H9 (cell line): ENCODE measurements at regions not wholly inside any gene's neighbourhood (a gene's known extent, or its start where the extent isn't known, plus 50 kb on each side); places are given as distances from the start of the nearest gene placed in this dataset.

Experiments used
- DNase-seq: peaks from one replicate; pipeline ENCODE4 v3.0.0-alpha.2; 2017
- H2AFZ ChIP-seq: one replicate; pipeline ENCODE4 v1.6.1; 2013; ENCODE audit warnings: mild to moderate bottlenecking, low read length, control low read depth, moderate library complexity
- H2AK5ac ChIP-seq: 2 replicates; pipeline ENCODE4 v1.6.1; 2013; ENCODE audit warnings: low read length, control low read depth, mixed read lengths; ENCODE audit not compliant: insufficient read length
- H2BK120ac ChIP-seq: one replicate; pipeline ENCODE4 v1.6.1; 2013; ENCODE audit warnings: low read depth, mild to moderate bottlenecking, low read length, control low read depth, inconsistent platforms; ENCODE audit not compliant: poor library complexity, severe bottlenecking
- H2BK12ac ChIP-seq: 2 replicates; pipeline ENCODE4 v1.6.1; 2013; ENCODE audit warnings: low read length, control low read depth, mixed read lengths, low read depth; ENCODE audit not compliant: insufficient read length
- H2BK15ac ChIP-seq: 2 replicates; pipeline ENCODE4 v1.6.1; 2013; ENCODE audit warnings: low read depth, low read length, control low read depth
- H2BK20ac ChIP-seq: one replicate; pipeline ENCODE4 v1.6.1; 2013; ENCODE audit warnings: low read depth, mild to moderate bottlenecking, low read length, control low read depth, inconsistent platforms; ENCODE audit not compliant: poor library complexity, severe bottlenecking
- H2BK5ac ChIP-seq: 2 replicates; pipeline ENCODE4 v1.6.1; 2013; ENCODE audit warnings: low read length, control low read depth, mixed read lengths; ENCODE audit not compliant: insufficient read length
- H3K14ac ChIP-seq: 2 replicates; pipeline ENCODE4 v1.6.1; 2013; ENCODE audit warnings: low read length, control low read depth; ENCODE audit not compliant: insufficient read depth
- H3K18ac ChIP-seq: 2 replicates; pipeline ENCODE4 v1.6.1; 2013; ENCODE audit warnings: low read depth, mild to moderate bottlenecking, mixed read lengths, low read length, control low read depth; ENCODE audit not compliant: insufficient read length
- H3K23ac ChIP-seq: 2 replicates; pipeline ENCODE4 v1.6.1; 2013; ENCODE audit warnings: low read length, control low read depth, mixed read lengths, low read depth; ENCODE audit not compliant: insufficient read length
- H3K23me2 ChIP-seq: 2 replicates; pipeline ENCODE4 v1.6.1; 2013; ENCODE audit warnings: low read depth, mild to moderate bottlenecking, mixed read lengths, low read length, control low read depth; ENCODE audit not compliant: insufficient read length, poor library complexity, severe bottlenecking
- H3K27ac ChIP-seq: 2 replicates; pipeline ENCODE4 v1.5.1; 2013; ENCODE audit warnings: low read length, control low read depth, mixed read lengths, low read depth; ENCODE audit not compliant: insufficient read length
- H3K27me3 ChIP-seq: 2 replicates; pipeline ENCODE4 v1.6.1; 2013; ENCODE audit warnings: low read length, control low read depth, inconsistent platforms; ENCODE audit not compliant: insufficient read depth
- H3K4ac ChIP-seq: 2 replicates; pipeline ENCODE4 v1.6.1; 2013; ENCODE audit warnings: low read depth, mild to moderate bottlenecking, control low read depth, inconsistent platforms, low read length, moderate library complexity
- H3K4me1 ChIP-seq: 2 replicates; pipeline ENCODE4 v1.6.1; 2013; ENCODE audit warnings: low read length, control low read depth, inconsistent platforms; ENCODE audit not compliant: insufficient read depth
- H3K4me2 ChIP-seq: 2 replicates; pipeline ENCODE4 v1.6.1; 2013; ENCODE audit warnings: low read length, control low read depth, mixed read lengths; ENCODE audit not compliant: insufficient read length, insufficient read depth
- H3K56ac ChIP-seq: 2 replicates; pipeline ENCODE4 v1.6.1; 2013; ENCODE audit warnings: low read depth, mild to moderate bottlenecking, mixed read lengths, low read length, control low read depth; ENCODE audit not compliant: insufficient read length
- H3K79me1 ChIP-seq: 2 replicates; pipeline ENCODE4 v1.6.1; 2013; ENCODE audit warnings: low read depth, mild to moderate bottlenecking, moderate library complexity, low read length, control low read depth, inconsistent platforms; ENCODE audit not compliant: insufficient read depth, poor library complexity, severe bottlenecking
- H3K79me2 ChIP-seq: 2 replicates; pipeline ENCODE4 v1.6.1; 2013; ENCODE audit warnings: low read length, control low read depth, inconsistent platforms; ENCODE audit not compliant: insufficient read depth
- H3K9ac ChIP-seq: 2 replicates; pipeline ENCODE4 v1.6.1; 2013; ENCODE audit warnings: low read length, control low read depth, mixed read lengths; ENCODE audit not compliant: insufficient read length; ENCODE audit errors: extremely low read depth
- H3K9me3 ChIP-seq: one replicate; pipeline ENCODE4 v1.6.1; 2013; ENCODE audit warnings: low read depth, low read length, inconsistent platforms; ENCODE audit not compliant: control insufficient read depth
- H3T11ph ChIP-seq: one replicate; pipeline ENCODE4 v1.6.1; 2013; ENCODE audit warnings: mild to moderate bottlenecking, low read length, control low read depth, inconsistent platforms
- H4K20me1 ChIP-seq: one replicate; pipeline ENCODE4 v1.6.1; 2013; ENCODE audit not compliant: control insufficient read depth, insufficient read length, insufficient read depth
- H4K5ac ChIP-seq: 2 replicates; pipeline ENCODE4 v1.6.1; 2013; ENCODE audit warnings: low read depth, mild to moderate bottlenecking, mixed read lengths, low read length, control low read depth; ENCODE audit not compliant: insufficient read length
- H4K8ac ChIP-seq: replicated peaks from 2 replicates; pipeline ENCODE4 v1.6.1; 2013; ENCODE audit warnings: low read length, control low read depth, mixed read lengths, low read depth; ENCODE audit not compliant: insufficient read length
- H4K91ac ChIP-seq: 2 replicates; pipeline ENCODE4 v1.6.1; 2013; ENCODE audit warnings: low read depth, mild to moderate bottlenecking, moderate library complexity, mixed read lengths, low read length, control low read depth; ENCODE audit not compliant: insufficient read length
- H3K27ac Mint-ChIP-seq, 3 experiments: 2 replicates in 2 of 3; 3 replicates in 1 of 3; pipeline ENCODE4 v1.8.0; 2020 to 2021; ENCODE audit warnings: mixed read lengths in 3 of 3, mild to moderate bottlenecking in 1 of 3, moderate library complexity in 1 of 3
- H3K27me3 Mint-ChIP-seq: 2 replicates; pipeline ENCODE4 v1.8.0; 2021; ENCODE audit warnings: low read depth, mild to moderate bottlenecking, moderate library complexity, mixed read lengths
- H3K36me3 Mint-ChIP-seq, 3 experiments: 2 replicates in 2 of 3; 3 replicates in 1 of 3; pipeline ENCODE4 v1.8.0; 2020 to 2021; ENCODE audit warnings: low read depth in 3 of 3, mixed read lengths in 3 of 3; ENCODE audit not compliant: insufficient read depth in 1 of 3
- H3K4me1 Mint-ChIP-seq, 2 experiments: 2 replicates each; pipeline ENCODE4 v1.8.0; 2020; ENCODE audit warnings: mixed read lengths in 2 of 2
- H3K4me3 Mint-ChIP-seq, 2 experiments: 2 replicates in 1 of 2; 3 replicates in 1 of 2; pipeline ENCODE4 v1.8.0; 2020 to 2021; ENCODE audit warnings: mild to moderate bottlenecking in 2 of 2, mixed read lengths in 2 of 2, moderate library complexity in 1 of 2
- H3K9me3 Mint-ChIP-seq, 2 experiments: 2 replicates in 1 of 2; 3 replicates in 1 of 2; pipeline ENCODE4 v1.8.0; 2020; ENCODE audit warnings: mild to moderate bottlenecking in 2 of 2, mixed read lengths in 2 of 2, moderate library complexity in 1 of 2
- CTCF ChIP-seq: fragments of 200-600 bp; sonication (generic); conservative IDR thresholded peaks from 3 replicates; pipeline ENCODE4 v1.8.0; 2021; ENCODE audit warnings: antibody characterized with exemption, mild to moderate bottlenecking
- WGBS: extraction: QIAGEN DNeasy Blood & Tissue Kit; methylation state at CpG from one replicate; pipeline ENCODE4 v1.1.7; 2013; ENCODE audit warnings: missing lambda C conversion rate, low lambda C conversion rate, mixed read lengths; ENCODE audit not compliant: insufficient read length; ENCODE audit errors: extremely low coverage; 5-methylcytosine and 5-hydroxymethylcytosine counted together

- Histone ChIP-seq H3K4ac (no peak overlapping the region), H3K23ac (no peak overlapping the region), H3K4me2 (no peak overlapping the region), H4K20me1 (no peaks in the 10 kb centered on the region), H2BK5ac (no peak overlapping the region), H4K91ac (no peak overlapping the region), H2BK15ac (no peak overlapping the region), H3T11ph (no peak overlapping the region), H3K27me3 (no peaks in the 10 kb centered on the region), H2BK120ac (no peak overlapping the region), H2BK20ac (no peak overlapping the region), H3K4me1 (no peaks in the 10 kb centered on the region), H4K8ac (no peak overlapping the region), H3K18ac (no peak overlapping the region), H3K79me2 (no peaks in the 10 kb centered on the region), H3K9ac (no peak overlapping the region), H3K27ac (no peak overlapping the region), H4K5ac (no peak overlapping the region), H3K79me1 (no peaks in the 10 kb centered on the region), H3K56ac (no peak overlapping the region), H2AFZ (no peak overlapping the region), H2BK12ac (no peak overlapping the region), H3K23me2 (no peaks in the 10 kb centered on the region), H2AK5ac (no peak overlapping the region), H3K14ac (no peak overlapping the region), H3K9me3 (no peaks in the 10 kb centered on the region)
- Mint-ChIP-seq H3K27me3 (no peaks in the 10 kb centered on the region), H3K27ac (no peak overlapping the region), H3K4me1 (0 out of 4 replicates have a peak, but pooled peaks cover 0 to 2% of the 10 kb centered on the region in 2 experiments), H3K36me3 (no peaks in the 10 kb centered on the region), H3K9me3 (no peaks in the 10 kb centered on the region), H3K4me3 (no peak overlapping the region)
- WGBS = no CpG with 5 or more reads among the region's 1 CpG
- no peak for TF ChIP-seq CTCF
- no peak for DNase-seq
These were observed 363.9 kb upstream of the MEF2C start for GRCh38 chr5:89246864-89247263.
